HG03135 (cell line): ENCODE measurements at regions not wholly inside any gene's neighbourhood (a gene's known extent, or its start where the extent isn't known, plus 50 kb on each side); places are given as distances from the start of the nearest gene placed in this dataset.
"Not testable (repeated sequence)": the region's sequence is repeated elsewhere in the genome, so short reads cannot be mapped to it uniquely, and the experiment has no call there.

Source experiments
- ATAC-seq: cut with Tn5 transposase; IDR thresholded peaks from one replicate; pipeline ENCODE4 v1.9.1; 2021; ENCODE audit warnings: mild to moderate bottlenecking, moderate library complexity; ENCODE audit not compliant: unreplicated experiment

- ATAC-seq = no peak
Observed at GRCh38 chr13:103931885-103932284, 865.7 kb upstream of the SLC10A2 start.

- no peak for ATAC-seq
Observed at GRCh38 chr13:103931331-103931845, 865.2 kb upstream of the SLC10A2 start.

GRCh38 chr13:103926118-103926517 lies 859.9 kb upstream of the SLC10A2 start:
- no peak for ATAC-seq

GRCh38 chr13:103908911-103909310 lies 842.7 kb upstream of the SLC10A2 start:
- ATAC-seq = no peak

- ATAC-seq = no peak
Observed at GRCh38 chr13:103908274-103908673, 842.1 kb upstream of the SLC10A2 start.

GRCh38 chr13:103903790-103904189 lies 837.6 kb upstream of the SLC10A2 start:
- no peak for ATAC-seq

- no peak for ATAC-seq
Observed at GRCh38 chr13:103898481-103898880, 832.3 kb upstream of the SLC10A2 start.

GRCh38 chr13:103895835-103896531 lies 829.8 kb upstream of the SLC10A2 start:
- peak; percentile 63 for ATAC-seq

GRCh38 chr13:103894626-103895025 lies 828.4 kb upstream of the SLC10A2 start:
- ATAC-seq = no peak

GRCh38 chr13:103884101-103884723 lies 818.0 kb upstream of the SLC10A2 start:
- no peak for ATAC-seq

GRCh38 chr13:103883698-103884097 lies 817.5 kb upstream of the SLC10A2 start:
- no peak for ATAC-seq

GRCh38 chr13:103883164-103883563 lies 816.9 kb upstream of the SLC10A2 start:
- ATAC-seq = no peak

GRCh38 chr13:103880146-103880545 lies 813.9 kb upstream of the SLC10A2 start:
- not testable (repeated sequence) for ATAC-seq

- no peak for ATAC-seq
Observed at GRCh38 chr13:103878891-103879605, 812.8 kb upstream of the SLC10A2 start.

GRCh38 chr13:103876571-103876970 lies 810.4 kb upstream of the SLC10A2 start:
- no peak for ATAC-seq

GRCh38 chr13:103873725-103874124 lies 807.5 kb upstream of the SLC10A2 start:
- no peak for ATAC-seq

- ATAC-seq = no peak
Observed at GRCh38 chr13:103866048-103866447, 799.8 kb upstream of the SLC10A2 start.

GRCh38 chr13:103862525-103862924 lies 796.3 kb upstream of the SLC10A2 start:
- no peak for ATAC-seq

- ATAC-seq = no peak
Observed at GRCh38 chr13:103859952-103860351, 793.7 kb upstream of the SLC10A2 start.

GRCh38 chr13:103852036-103852435 lies 785.8 kb upstream of the SLC10A2 start:
- ATAC-seq = no peak

- ATAC-seq = no peak
Observed at GRCh38 chr13:103844471-103844870, 778.3 kb upstream of the SLC10A2 start.

GRCh38 chr13:103839460-103839859 lies 773.2 kb upstream of the SLC10A2 start:
- ATAC-seq = no peak
